Left kidney (tissue), 1 donor: ENCODE measurements at regions not wholly inside any gene's neighbourhood (a gene's known extent, or its start where the extent isn't known, plus 50 kb on each side); places are given as distances from the start of the nearest gene placed in this dataset.

ENCODE experiments used
- DNase-seq: peaks from one replicate; pipeline ENCODE4 v3.0.0-alpha.2; 2013

- no peak for DNase-seq
Observed at GRCh38 chr16:72404299-72404698, 232.3 kb upstream of the PMFBP1 start.

DNA sequence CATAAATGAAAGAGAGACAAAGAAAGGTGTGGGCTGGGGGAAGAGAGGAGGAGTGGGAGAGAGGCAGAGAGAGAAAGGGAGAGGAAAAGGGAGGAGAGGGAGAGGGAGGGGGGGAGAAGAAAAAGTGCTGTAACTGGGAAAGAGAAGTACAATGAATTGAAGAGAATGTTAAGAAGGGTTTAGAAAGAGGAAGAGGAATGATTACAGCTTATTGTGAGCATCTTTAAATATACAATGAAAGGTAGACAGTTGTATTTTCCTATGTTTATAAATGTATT lies 229.1 kb upstream of the PMFBP1 start:
- no peak for DNase-seq

GRCh38 chr16:72400257-72401083 lies 228.5 kb upstream of the PMFBP1 start:
- DNase-seq: peak; percentile 51

DNA sequence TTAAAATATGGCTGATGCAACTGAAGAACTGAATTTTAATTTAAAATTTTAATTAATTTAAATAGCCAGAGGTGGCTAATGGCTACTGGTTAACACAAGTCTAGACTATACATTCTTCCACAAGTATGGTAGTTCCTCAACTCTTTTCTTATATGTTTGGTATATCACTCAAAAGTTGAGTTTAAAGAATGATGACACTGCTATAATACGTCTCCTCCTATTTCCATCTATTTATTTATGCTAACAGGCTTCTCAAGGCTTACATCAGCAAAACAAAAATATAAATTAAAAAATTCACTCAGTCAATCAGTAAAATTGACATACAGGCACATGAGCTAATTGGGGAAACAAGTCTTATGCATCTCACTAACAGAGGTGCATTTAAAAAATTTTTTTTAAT lies 227.9 kb upstream of the PMFBP1 start:
- DNase-seq: no peak

DNA sequence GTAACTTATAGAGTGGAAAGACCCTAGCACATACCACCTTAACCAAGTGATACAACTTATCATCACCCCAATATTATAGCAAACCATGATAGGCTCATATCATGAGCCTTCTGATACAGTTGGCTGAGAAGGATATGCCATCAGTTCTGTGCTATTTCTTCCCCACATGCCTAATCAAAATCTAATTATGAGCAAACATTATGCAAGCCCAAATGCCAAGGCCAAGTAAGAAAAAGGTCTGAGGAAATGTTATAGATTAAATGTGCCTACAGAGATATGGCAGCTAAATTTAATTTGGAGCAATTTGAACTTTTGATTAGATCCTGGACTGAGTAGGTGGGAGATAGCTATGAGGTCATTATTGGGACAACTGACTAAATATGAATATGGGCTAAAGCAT lies 225.9 kb upstream of the PMFBP1 start:
- DNase-seq: no peak

DNA sequence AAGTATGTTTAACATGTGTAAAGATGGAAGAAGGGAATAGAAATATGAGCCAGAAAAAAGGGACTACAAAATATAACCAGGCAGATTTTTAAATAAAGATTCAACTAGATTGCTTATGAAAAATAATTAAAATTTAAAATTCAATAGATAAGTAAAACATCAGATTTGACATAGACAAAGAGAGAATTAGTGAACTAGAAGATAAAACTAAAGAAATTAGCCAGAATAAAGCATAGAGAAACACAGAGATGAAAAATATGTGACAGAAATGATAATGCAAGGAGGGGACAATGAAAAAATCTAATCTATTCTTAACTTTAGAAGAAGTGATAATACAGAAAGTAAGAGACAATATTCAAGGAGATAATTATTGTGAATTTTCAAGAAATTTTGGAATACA lies 222.6 kb upstream of the PMFBP1 start:
- DNase-seq: no peak

GRCh38 chr16:72389791-72390190 lies 217.8 kb upstream of the PMFBP1 start:
- no peak for DNase-seq

DNA sequence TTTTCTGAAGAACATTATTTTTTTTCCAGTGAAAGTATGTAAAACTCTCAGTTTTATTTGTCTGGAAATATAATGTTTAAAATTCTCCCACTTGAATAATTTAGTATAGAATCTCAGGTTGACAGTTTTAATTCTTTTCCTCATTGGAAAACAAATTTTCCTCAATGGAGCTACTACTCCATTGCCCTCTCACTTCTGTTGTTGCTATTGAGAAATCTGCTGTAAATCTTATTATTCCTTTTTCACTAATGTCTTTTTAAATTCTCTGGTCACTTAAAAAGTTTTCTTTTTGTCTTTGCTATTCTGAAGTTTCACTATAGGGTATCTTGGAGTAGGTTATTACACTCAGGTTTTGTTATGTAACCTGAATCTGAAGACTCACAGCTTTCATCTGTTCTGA lies 216.1 kb upstream of the PMFBP1 start:
- no peak for DNase-seq

DNA sequence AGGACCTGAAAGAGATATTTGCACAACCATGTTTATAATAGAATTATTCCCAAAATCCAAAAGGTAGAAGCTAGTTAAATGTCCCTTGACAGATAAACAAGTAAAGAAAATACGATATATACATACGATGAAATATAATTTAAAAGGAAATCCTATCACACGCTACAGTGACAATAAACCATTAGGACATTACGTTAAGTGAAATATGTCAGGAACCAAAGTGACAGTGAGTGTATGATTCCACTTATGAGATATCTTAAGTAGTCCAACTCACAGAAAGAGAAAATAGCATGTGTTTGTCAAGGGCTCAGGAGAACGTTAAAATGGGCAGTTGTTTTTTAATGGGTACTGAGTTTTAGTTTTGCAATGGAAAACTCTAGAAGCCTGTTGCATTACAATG lies 212.7 kb upstream of the PMFBP1 start:
- no peak for DNase-seq

- no peak for DNase-seq
Observed at GRCh38 chr16:72380283-72380682, 208.3 kb upstream of the PMFBP1 start.

DNA sequence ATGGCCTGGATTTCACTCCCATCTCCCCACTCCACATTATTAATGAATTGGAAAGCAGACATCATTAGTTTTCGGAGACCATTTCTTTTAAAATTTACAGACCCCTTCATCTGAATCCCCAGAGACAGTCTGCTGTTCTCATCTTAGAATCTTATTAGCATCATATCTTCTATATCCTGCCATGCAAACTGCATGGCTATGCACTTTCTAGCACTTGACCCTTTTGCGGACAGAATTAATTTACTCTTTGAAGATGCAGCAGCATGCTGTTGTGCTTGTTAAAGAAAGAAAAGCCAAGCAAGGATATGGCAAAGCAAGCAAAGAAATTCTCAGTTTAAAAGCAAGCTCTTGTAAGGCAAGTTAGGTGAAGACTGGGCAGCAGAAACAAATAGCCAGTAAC lies 201.2 kb upstream of the PMFBP1 start:
- no peak for DNase-seq

DNA sequence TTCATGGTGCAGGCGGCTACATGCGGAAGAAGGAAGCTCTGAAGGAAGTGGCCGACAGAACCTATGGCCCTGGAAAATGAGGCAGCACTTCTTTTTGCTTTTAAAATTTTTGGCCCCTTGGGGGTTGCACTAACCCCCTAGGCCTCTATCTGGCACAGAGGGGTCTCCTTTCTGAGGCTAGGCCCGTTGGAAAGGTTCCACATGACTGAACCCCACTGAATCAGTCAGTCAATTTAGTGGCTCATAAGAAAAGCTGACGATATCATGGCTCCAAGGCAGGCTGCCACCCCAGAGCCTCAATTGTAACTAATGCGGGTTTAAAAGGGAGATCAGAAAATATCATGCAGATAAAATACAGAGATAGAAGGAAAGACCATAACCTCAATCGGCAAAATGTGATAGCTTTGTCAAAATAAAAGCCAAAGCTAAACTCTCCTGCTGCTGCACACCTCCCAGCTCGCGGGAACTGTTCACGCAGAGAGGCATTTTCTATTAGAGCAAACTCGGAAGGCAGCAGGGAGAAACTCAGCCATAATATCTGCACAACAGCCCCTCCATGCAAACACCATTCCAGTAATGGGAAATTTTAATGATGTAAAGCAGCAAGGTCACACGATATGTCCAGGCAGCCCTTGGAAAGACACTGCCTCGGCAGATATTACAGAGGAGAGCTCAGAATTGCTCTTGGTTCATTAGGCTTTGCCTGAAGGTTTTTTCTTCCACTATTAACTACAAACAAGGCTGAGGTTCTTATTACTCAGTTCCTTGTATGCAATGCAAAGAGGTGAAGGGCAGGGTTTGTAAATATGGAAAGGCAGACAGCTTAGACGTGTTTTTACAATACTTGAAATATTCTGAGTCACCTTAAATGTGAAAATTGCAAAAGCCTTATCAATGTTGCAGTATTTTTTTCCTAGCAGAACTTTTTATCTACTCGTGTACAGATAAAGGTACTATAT lies 200.4 kb upstream of the PMFBP1 start:
- DNase-seq: peak; percentile 24

DNA sequence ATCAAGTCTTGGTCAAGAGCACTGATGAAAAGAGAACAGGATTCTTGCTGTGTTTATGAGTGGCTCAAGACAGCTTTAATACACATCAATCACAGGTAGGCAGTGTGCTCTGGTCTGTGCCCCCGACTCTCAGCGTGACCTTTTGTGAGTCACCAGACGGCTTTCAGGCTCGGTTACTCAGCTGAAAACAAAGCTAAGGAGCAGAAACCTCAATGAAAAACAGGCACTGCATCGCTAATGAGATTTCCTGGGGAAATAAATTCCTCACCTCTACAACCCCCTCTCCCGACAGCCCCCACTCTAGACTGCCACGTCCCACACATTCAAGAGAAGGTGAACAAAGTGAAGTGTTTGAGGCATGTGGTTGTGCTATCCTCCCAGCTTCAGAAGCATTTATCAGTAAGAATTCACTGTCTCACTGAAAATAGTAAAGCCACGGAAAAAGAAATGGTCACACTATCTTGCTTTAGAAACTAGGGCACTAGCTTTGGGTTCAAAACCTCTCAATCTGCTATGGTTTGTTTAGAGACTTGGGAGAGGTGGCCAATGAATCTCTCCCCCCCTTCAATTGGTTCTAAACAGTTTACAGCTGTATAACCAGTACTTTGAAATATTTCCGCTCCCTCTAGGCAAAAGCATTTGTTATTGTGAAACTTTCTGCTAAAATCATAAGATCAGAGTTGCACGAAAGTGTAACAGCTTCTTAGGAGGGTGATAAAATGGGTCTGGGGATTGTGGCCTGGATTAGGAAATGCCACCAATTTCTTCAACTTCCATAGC lies 199.5 kb upstream of the PMFBP1 start:
- DNase-seq: peak; percentile 77

GRCh38 chr16:72369274-72369673 lies 197.3 kb upstream of the PMFBP1 start:
- no peak for DNase-seq

DNA sequence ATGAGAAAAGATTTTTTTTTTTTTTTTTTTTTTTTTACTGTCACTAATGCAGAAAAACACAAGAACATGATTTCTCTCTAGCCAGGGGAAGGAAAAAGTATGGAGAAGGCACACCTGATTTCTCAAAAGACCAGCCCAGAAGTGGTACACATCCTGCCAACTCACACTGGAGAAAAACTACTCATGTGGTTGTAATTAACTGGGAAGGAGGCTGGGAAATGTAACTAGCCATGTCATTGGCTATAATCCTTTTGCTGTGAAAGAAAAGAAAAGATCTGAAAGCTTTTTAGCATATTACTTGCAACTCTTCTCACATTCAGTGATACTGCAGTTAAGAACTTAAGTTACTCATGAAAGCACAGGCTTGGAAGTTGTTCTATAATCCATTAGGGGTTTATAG lies 195.9 kb upstream of the PMFBP1 start:
- no peak for DNase-seq

DNA sequence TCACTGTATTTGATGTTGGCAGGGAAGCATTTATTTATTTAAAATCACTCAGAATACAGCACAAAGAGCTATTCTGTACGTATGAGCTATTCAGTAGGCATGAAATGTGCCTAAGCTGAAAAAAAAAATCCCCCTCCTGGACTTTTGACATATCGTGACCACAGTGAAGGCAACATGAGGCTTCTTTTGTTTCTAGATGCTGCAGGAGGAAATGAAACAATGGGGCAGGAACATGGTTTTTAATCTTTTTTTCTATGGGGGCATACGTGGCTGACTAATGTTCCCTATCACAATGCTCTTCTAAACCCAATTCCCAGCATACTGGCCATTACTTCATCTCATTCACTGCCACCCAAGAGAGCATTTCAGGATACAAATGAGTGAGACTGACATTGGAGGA lies 191.0 kb upstream of the PMFBP1 start:
- DNase-seq: no peak

GRCh38 chr16:72362476-72362875 lies 190.5 kb upstream of the PMFBP1 start:
- no peak for DNase-seq

GRCh38 chr16:72357910-72358309 lies 186.0 kb upstream of the PMFBP1 start:
- no peak for DNase-seq

DNA sequence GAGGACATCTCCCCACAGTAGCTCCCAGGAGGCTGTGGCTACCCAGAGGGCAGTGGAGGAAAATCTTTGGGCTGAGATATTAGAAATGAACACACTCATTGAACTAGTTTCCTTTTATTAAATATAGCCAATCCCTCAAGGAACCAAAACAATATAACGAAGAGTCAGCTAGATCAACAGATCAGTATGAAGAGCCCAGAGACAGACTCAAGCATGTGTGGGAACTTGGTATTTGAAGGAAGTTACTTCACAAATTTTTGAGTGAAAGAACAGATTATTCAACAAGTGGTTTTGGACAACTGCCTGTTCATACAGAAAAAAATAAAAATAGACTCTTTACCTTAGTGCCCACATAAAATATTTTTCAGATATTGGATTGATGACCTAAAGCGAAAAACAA lies 183.6 kb upstream of the PMFBP1 start:
- DNase-seq: no peak

DNA sequence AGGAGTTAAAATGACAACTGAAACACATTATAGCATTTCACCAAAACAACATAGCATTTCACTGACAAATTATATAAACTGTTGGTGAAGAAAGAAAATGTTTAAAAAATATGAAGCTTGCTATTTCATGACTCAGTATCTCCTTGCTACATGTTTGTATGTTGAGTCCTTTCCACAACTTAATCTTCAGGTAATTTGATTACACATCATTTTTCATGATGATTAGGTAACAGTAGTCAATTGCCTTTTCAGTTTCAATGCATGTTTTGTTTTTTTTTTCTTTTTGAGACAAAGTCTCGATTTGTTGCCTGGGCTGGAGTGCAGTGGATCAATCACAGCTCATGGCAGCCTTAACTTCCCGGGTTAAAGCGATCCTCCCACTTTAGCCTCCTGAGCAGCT lies 177.8 kb upstream of the PMFBP1 start:
- DNase-seq: no peak

GRCh38 chr16:72332926-72333325 lies 161.0 kb upstream of the PMFBP1 start:
- DNase-seq: no peak

GRCh38 chr16:72324578-72324977 lies 152.6 kb upstream of the PMFBP1 start:
- no peak for DNase-seq

DNA sequence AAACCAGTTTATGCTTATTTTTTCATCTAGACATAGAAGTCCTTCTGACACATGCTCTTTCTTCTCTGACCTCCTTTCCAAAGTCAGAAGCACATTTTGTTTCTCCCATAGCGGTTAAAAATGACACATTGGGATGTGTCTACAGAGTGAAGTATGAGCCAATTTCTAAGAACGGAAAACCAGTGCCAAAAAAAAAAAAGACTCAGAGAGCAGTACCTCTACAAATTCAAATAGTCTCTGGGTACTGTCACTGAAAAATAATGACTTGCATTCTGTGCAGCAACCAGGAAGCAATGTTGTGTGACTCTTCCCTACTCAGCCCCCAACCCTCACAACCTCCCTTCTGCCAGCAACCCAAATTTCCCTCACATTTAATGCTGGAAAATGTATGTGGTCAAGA lies 145.5 kb upstream of the PMFBP1 start:
- DNase-seq: no peak
